HG03432 (cell line): ENCODE measurements at regions not wholly inside any gene's neighbourhood (a gene's known extent, or its start where the extent isn't known, plus 50 kb on each side); places are given as distances from the start of the nearest gene placed in this dataset.
"Not testable (repeated sequence)": the region's sequence is repeated elsewhere in the genome, so short reads cannot be mapped to it uniquely, and the experiment has no call there.

Experiments
- ATAC-seq: cut with Tn5 transposase; IDR thresholded peaks from one replicate; pipeline ENCODE4 v1.9.1; 2021; ENCODE audit warnings: mild to moderate bottlenecking, moderate library complexity; ENCODE audit not compliant: unreplicated experiment

GRCh38 chr5:154653764-154654485, 101.3 kb upstream of the LARP1 start:
- ATAC-seq: no peak

DNA sequence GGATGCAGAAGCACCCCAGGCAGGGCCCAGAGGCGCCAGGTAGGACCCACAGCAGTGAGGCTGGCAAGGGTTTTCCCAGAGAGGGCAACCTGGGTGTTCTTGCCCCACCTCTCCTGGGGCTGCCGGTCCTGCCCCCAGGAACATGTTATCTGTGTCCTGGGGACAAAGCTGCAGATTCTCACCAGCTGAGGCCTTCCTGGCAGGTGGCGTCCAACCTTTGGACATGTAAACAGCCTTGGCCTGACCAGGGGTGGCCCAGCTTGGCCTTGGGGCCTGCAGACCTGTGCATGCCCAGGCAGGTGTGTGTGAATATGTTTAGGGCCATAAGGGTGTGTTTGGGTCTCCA, 101.8 kb upstream of the LARP1 start:
- ATAC-seq: no peak

GRCh38 chr5:154652746-154653417, 102.3 kb upstream of the LARP1 start:
- no peak for ATAC-seq

DNA sequence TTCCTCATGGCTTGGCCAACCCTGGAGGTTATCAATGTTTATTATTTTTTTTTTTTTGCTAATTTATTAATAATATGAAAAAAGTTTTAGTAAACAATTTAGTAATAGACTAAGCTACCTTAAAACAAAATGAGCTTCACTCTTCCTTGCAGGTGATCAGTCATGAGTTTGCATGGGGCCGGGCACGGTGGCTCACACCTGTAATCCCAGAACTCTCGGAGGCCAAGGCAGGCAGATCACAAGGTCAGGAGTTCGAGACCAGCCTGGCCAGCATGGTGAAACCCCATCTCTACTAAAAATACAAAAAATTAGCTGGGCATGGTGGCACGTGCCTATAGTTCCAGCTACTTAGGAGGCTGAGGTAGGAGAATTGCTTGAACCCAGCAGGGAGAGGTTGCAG, 103.4 kb upstream of the LARP1 start:
- not testable (repeated sequence) for ATAC-seq

DNA sequence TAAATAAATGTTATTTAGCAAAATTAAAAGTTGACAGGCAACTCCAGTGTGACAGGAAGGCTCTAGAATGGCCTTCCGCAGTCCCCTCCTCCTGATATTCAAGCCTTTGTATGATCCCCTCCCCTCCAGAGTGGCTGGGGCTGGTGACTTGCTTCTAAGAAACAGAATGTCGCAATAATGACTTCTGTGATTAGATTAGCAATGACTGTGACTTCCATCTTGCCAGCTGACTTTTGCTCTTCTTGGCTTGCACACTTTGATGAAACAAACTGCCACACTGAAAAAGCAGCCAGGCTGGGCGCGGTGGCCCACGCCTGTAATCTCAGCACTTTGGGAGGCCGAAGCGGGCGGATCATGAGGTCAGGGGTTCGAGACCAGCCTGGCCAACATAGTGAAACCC, 106.5 kb upstream of the LARP1 start:
- ATAC-seq: no peak

GRCh38 chr5:154648229-154648628, 106.9 kb upstream of the LARP1 start:
- no peak for ATAC-seq

DNA sequence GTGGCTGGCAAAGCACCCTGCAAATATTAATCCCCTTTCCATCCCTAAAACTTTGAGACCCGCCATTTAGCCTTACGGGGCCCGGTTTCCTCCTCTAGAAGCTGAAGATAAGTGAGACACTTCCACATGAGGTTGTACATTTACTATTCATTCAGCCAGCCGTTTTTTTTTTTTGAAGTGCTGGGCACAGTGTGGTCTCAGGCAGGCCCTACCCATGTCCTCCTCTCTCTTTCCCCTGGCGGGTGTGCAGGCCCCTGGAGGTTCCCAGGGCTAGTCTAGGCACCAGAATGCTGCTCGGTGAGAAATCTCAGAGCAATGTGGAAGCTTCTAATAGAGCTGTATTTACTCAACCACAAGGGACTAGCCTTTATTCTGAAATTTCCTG, 107.4 kb upstream of the LARP1 start:
- ATAC-seq: no peak

DNA sequence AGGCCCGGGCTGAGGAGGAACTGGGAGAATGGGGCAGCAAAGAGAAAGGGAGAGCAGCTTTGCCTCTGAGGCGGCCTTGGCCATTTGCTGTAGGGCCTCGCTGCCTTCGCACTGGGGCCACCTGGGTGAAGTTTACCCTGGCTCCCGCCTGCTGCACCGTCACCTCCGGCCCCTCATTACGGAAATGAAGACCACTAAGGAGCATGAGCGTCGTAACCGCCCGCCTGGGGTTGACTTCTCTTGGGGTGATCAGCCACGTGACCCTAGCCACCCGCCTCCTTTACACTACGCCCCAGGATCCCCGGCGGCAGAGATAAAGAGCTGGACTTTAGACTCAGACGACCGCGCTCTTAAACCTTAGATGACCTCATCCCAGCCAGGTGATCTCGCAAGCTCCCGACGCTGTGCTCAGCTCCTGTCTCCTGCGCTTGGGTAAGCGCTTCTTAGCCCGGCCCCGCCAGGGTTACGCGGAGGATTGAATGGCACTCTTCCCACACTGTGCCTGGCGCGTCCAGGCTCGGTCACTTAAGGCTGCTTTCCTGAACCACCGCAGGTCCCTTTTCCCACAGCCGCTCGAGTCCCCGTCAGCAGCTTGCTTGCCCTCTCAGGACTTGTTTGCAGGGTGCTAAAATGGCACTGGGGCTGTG, 107.9 kb upstream of the LARP1 start:
- ATAC-seq: peak; percentile 82

GRCh38 chr5:154646745-154647113, 108.4 kb upstream of the LARP1 start:
- ATAC-seq: peak; percentile 19

DNA sequence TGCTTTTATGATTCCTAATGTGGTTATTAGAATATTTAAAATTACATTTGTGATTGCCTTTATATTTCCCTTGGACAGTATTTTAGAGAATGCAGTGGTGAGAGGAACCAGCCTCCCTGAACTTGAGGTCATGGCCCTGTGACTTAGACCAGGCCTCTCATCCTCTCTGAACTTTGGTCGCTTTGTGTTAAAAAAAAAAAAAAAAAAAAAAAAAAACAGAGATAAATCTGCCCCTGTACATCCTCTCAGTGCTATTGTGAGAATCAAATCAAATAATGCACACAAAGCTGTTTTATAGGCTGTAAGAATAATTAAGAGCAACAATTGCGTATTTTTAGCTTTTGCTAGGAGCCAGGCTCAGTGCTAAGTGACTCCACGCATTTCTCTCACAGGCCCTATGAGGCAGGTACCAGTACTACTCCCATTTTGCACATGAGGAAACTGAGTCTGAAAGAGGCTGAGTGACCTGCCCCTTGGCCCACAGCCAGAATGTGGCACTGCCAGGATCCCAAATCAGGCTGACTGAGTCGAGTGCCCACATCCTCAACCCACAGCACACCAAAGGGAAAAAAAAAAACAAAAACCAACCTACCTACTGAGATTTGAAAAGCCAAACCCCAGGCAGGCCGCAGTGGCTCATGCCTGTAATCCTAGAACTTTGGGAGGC, 110.3 kb upstream of the LARP1 start:
- ATAC-seq: no peak

GRCh38 chr5:154642499-154643245, 112.5 kb upstream of the LARP1 start:
- ATAC-seq: peak; percentile 52

DNA sequence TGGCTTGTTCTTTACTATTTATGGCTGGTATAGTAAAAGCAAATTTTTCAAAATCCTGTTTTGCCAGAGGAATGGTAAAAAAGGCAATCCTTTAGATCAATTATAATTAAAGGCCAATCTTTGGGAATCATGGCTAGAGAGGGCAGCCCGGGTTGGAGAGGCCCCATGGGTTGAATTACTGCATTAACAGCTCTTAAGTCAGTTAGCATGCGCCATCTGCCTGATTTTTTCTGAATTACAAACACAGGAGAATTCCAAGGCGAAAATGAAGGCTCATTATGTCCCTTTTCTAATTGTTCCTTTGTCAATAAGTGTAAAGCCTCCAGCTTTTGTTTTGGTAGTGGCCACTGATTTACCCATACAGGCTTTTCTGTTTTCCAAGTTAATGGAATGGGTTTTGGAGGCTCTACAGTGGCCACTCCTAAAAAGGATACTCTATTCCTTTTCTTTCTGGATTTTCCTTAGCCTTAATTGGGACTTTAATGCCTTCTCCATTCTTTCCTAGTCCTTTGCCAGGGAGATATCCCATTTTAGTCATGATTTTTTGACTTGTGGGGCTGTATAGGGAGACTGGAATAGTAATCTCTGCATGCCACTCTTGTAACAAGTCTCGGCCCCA, 114.9 kb upstream of the LARP1 start:
- not testable (repeated sequence) for ATAC-seq

- ATAC-seq: not testable (repeated sequence)
These were observed 118.4 kb upstream of the LARP1 start for GRCh38 chr5:154636786-154637185.

DNA sequence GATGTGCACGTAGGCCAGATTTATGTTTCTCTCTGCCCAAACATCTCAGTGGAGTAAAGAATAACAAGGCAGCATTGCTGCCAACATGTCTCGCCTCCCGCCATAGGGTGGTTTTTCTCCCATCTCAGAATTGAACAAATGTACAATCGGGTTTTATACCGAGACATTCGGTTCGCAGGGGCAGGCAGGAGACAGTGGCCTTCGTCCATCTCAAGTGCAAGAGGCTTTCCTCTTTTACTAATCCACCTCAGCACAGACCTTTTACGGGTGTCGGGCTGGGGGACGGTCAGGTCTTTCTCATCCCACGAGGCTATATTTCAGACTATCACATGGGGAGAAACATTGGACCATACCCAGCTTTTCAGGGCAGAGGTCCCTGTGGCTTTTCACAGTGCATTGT, 118.9 kb upstream of the LARP1 start:
- ATAC-seq: not testable (repeated sequence)

- ATAC-seq: not testable (repeated sequence)
These were observed 121.4 kb upstream of the LARP1 start for GRCh38 chr5:154633744-154634143.

GRCh38 chr5:154631141-154631540, 124.0 kb upstream of the LARP1 start:
- no peak for ATAC-seq

GRCh38 chr5:154630410-154630809, 124.8 kb upstream of the LARP1 start:
- no peak for ATAC-seq

DNA sequence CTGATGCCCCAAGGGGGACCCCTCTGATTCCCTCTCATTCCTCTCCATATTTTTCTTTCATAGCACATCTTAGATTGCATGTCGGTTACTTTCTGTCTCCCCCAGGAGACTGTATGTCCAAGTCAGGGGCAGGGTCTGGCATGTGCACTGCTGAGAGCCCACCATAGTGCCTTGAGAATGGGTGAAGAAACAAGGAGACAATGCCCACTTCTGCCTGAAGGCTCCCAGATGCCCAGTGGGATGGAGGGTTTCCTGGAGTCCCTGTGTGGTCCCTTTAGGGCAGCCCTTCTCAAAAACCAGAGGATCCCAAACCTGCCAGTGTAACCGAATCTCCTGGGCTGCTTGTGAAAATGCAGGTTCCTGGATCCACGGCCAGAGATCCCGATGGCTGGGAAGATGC, 126.5 kb upstream of the LARP1 start:
- ATAC-seq: no peak

DNA sequence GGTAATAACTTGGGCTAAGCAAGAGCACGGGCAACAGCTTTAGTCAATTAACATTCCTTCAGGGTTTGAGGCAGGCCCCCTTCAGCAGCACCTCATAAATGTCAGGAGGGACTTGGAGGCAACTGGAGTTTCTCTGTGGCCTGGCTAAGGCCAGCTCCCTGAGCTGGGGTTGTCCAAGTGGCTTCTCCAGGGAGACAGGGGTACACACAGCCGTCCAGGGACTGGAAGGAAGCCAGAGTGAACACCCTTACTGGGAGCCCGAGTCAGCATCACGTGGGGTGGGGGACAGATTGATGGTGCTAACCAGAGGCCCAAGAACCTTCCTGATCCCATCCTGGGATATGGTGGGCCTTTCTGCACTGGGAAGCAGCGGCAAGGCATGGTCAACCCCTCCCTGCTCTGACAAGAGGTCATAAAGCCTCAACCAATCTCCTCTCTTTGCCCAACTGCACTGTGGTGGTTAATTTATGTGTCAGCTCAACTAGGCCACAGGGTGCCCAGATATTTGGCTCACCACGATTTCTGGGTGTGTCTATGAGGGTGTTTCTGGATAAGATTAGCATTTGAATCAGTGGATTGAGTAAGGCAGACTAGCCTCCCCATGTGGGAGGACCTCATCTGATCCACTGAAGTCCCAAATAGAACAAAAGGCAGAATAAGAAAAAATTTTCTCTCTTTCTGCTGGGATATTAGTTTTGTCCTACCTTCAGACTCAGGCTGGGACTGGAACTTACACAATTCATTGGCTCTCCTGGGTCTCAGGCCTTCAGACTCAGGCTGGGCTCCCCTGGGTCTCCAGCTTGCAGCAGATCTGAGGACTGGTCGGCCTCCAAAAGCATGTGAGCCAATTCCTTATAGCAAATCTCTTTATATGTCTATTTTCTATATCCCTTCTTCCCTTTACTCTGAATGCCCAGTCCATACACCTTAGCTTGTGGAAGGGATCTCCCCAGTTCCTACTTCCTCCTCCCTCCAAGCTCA, 127.2 kb upstream of the LARP1 start:
- no peak for ATAC-seq
